Stimulated activated CD8-positive, alpha-beta memory T cell treated with anti-CD3 and anti-CD28 coated beads, Interleukin-12 subunit alpha, Interleukin-12 subunit beta, amount 100 ng/mL, for 24 hours (primary cell): ENCODE measurements at regions not wholly inside any gene's neighbourhood (a gene's known extent, or its start where the extent isn't known, plus 50 kb on each side); places are given as distances from the start of the nearest gene placed in this dataset.
"Not testable (repeated sequence)": the region's sequence is repeated elsewhere in the genome, so short reads cannot be mapped to it uniquely, and the experiment has no call there.

Experiments used
- DNase-seq: peaks from one replicate; pipeline ENCODE4 v3.0.0-alpha.2; 2020; ENCODE audit errors: extremely low read depth

GRCh38 chr12:25424211-25424731, 128.8 kb downstream of the LMNTD1 start:
- no peak for DNase-seq

GRCh38 chr12:25423355-25424050, 129.6 kb downstream of the LMNTD1 start:
- DNase-seq, result no peak

GRCh38 chr12:25422241-25422640, 130.8 kb downstream of the LMNTD1 start:
- DNase-seq, result no peak

- no peak for DNase-seq
Observed at GRCh38 chr12:25421651-25422167, 131.4 kb downstream of the LMNTD1 start.

- no peak for DNase-seq
Observed at GRCh38 chr12:25420116-25420515, 133.0 kb downstream of the LMNTD1 start.

GRCh38 chr12:25419595-25419994, 133.5 kb downstream of the LMNTD1 start:
- no peak for DNase-seq

- no peak for DNase-seq
Observed at GRCh38 chr12:25417071-25417470, 136.0 kb downstream of the LMNTD1 start.

GRCh38 chr12:25416516-25416915, 136.6 kb downstream of the LMNTD1 start:
- DNase-seq, result no peak

GRCh38 chr12:25415004-25415403, 138.1 kb downstream of the LMNTD1 start:
- no peak for DNase-seq

GRCh38 chr12:25412735-25413134, 140.3 kb downstream of the LMNTD1 start:
- DNase-seq, result no peak

GRCh38 chr12:25404955-25405354, 148.1 kb downstream of the LMNTD1 start:
- no peak for DNase-seq

GRCh38 chr12:25401547-25402345, 151.0 kb upstream of the KRAS start:
- no peak for DNase-seq

- DNase-seq, result no peak
Observed at GRCh38 chr12:25397001-25397400, 146.3 kb upstream of the KRAS start.

- no peak for DNase-seq
Observed at GRCh38 chr12:25395227-25395626, 144.5 kb upstream of the KRAS start.

- DNase-seq, result not testable (repeated sequence)
Observed at GRCh38 chr12:25394775-25395174, 144.0 kb upstream of the KRAS start.

- DNase-seq, result no peak
Observed at GRCh38 chr12:25394025-25394424, 143.3 kb upstream of the KRAS start.

- not testable (repeated sequence) for DNase-seq
Observed at GRCh38 chr12:25391346-25391745, 140.6 kb upstream of the KRAS start.

- DNase-seq, result no peak
Observed at GRCh38 chr12:25388183-25388582, 137.5 kb upstream of the KRAS start.

GRCh38 chr12:25387732-25388050, 137.0 kb upstream of the KRAS start:
- DNase-seq, result no peak

GRCh38 chr12:25386831-25387731, 136.4 kb upstream of the KRAS start:
- peak; percentile 33 for DNase-seq

- DNase-seq, result no peak
Observed at GRCh38 chr12:25384893-25385248, 134.1 kb upstream of the KRAS start.
